Cerebellar cortex (tissue), 1 donor: ENCODE measurements at regions not wholly inside any gene's neighbourhood (a gene's known extent, or its start where the extent isn't known, plus 50 kb on each side); places are given as distances from the start of the nearest gene placed in this dataset.

ENCODE experiments used
- DNase-seq: peaks from one replicate; pipeline ENCODE4 v3.0.0-alpha.2; 2015; ENCODE audit warnings: low spot score

GRCh38 chr2:67917332-67918054 is 145.3 kb downstream of the C1D start:
- no peak for DNase-seq

GRCh38 chr2:67918471-67918870 is 144.3 kb downstream of the C1D start:
- no peak for DNase-seq

GRCh38 chr2:67919490-67919889 is 143.3 kb downstream of the C1D start:
- no peak for DNase-seq

DNA sequence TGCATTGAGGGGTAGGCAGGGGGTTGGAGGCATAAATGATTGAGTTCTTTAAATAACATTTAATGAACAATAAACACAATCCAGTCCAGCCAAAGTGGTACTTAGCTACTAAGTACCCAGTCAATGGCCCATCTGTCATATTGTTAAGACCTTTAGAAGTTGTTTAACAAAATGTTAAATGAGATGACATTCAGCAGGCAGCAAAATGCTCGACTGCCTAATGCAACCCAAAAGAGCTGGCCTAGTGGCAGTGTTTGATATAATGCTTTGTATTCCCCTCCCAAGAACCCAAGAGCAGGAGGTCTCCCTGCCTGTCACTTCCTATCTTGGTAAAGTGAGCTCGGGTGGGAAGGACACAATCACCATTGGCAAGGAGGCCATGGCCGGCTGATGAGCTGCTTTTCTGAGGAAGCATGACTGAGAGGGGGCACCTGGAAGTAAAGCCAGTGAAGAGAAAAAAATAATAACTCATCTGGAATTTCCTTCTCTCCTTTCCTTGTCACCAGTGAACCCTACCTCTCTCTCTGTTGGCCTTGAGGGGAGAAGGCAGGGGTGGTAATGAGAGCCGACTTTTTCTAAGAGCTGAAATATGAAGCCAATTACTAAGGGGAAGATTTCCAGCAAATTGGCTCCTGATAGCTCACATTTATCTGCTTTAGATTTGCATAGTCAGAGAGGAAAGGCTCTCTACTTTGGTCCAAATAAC is 140.6 kb downstream of the C1D start:
- no peak for DNase-seq

- no peak for DNase-seq
These were observed 139.1 kb downstream of the C1D start for GRCh38 chr2:67923696-67924095.

DNA sequence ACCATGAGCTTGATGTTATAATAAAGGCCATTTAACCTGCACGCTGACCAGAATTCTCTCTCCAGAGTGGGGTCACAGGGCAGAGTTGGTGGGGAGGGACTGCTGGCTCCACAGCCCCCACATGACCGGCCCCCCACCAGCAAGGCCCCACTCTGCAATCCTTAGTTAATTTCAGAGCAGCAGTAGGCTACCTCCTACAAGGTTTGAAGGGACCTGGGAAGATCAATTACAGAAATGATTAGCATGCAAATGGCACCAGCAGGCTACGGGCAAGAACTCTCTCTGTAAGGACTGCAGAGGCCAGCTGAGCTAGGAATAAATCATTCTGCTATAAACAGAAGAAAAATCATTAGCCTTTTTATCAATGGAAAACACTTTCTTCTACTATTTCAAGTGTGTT is 135.3 kb downstream of the C1D start:
- DNase-seq = no peak

GRCh38 chr2:67930156-67930555 is 132.6 kb downstream of the C1D start:
- no peak for DNase-seq

- no peak for DNase-seq
These were observed 125.8 kb downstream of the C1D start for GRCh38 chr2:67936969-67937368.

DNA sequence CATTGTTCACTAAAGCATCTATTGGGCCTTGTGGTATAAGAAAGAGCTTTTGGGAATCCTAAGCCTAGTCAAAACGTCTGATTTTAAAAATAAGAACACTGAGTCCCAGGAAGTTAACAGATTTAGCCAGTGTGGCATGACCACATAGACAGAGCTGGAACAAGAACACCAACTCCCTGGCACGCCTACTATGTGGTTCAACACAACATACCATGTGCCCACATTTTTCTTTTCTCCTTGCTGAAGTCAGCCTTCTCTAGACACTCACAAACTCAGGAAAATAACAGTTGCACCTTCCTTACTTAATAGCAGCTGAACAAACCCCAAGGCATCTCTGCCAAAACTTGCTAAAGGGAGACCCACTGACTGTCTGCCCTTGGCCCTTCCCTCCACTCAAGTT is 124.8 kb downstream of the C1D start:
- no peak for DNase-seq

DNA sequence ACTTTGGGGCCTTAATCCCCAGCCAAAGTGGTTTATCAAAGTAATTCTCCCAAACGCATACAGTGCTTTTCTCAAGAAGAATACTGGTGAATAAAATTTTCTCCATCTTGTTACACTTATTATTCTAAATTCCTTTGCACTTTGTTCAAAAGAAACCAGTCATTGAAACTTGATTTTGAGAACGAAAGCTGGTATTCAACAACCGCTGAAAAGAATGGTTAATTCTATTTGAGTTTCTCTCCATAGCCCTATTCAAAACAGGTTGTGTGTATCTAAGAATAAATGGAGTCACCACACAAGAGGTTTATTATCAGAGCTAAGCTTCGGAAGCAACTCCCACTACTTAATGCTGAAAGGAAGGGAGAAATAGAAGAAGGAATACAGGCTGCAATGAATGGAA is 117.7 kb downstream of the C1D start:
- no peak for DNase-seq

GRCh38 chr2:67945940-67946339 is 116.9 kb downstream of the C1D start:
- DNase-seq = no peak

DNA sequence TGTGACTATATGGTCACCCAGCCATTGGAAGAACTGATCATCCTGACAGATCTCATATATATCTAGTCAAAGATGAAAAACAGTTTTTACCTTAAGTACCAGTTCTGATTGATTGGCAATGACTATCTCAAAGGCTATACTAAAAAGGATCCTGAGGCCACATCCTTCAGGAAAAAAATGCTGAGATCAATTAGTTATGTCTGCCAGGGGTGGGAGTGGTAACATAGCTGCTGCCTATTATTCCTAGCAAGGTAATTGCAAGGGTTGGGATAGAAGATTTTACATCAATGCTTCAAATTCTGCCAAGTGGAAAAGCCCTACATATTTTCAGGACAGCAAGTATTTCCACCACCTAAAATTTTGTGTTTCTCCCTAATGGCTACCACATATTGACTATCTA is 114.7 kb downstream of the C1D start:
- DNase-seq = no peak

GRCh38 chr2:67948506-67948905 is 114.3 kb downstream of the C1D start:
- no peak for DNase-seq

GRCh38 chr2:67950018-67950417 is 112.8 kb downstream of the C1D start:
- DNase-seq = no peak

DNA sequence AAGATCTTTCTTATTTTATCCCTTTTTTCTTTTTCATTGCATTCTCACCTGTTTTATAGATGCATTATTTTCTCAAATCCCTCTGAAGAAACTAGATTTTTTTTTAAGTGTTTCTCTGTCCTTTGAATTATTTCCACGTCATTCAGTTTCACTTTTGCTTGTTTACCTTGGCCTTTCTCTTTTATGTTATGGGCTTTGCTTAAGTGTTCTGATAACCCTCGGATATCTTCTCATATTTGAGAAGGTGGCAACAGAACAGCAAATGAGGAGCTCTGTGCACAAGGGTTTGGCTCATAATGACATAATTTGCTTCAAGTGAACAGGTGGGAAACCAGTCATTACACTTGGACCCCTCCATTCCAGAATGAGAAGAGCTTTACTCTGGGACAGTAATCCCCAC is 111.9 kb downstream of the C1D start:
- no peak for DNase-seq

DNA sequence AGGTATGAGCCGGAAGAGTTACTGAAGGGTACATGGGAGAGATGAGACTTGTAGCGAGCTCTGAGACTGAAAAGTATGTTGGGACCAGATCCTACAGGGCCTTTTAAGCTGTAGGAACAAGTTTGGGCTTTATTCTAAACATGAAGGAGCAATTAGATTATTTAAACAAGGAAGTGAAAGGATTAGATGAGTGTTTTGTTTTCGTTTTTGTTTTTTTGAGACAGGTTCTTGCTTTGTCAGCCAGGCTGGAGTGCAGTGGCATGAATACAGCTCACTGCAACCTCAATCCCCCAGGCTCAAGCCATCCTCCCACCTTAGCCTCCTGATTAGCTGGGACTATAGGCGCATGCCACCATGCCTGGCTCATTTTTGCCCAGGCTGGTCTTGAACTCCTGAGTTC is 110.7 kb downstream of the C1D start:
- DNase-seq = no peak

DNA sequence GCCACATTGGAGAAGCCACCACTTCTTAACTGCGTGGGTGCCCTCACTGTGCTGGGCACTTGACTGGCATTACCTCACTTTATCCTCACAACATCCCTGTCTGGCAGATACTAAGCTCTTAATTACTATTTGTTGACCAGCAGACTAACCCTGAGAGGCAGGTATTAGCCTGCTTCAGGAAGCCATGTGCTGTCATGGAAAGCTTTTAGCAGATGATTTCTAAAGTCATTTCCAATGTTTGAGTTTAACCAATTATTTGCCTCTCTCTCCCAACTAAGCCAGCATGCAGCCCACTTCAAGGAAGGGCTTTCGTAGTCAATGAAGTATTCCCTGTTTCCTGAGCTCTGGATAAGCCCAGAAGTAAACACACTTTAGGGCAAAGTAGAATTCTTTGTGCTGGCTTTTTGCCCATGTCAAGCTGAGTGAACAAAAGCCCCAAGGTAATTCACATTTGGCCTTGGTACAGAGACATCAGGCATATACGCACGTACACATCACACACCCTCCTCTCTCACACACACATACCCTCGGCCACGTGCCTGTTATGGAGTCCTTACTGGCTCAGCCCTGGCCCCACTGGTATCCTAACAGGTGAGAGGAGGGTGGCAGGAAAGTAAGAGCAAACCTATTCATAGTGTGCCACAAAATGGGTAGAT is 108.6 kb downstream of the C1D start:
- no peak for DNase-seq

DNA sequence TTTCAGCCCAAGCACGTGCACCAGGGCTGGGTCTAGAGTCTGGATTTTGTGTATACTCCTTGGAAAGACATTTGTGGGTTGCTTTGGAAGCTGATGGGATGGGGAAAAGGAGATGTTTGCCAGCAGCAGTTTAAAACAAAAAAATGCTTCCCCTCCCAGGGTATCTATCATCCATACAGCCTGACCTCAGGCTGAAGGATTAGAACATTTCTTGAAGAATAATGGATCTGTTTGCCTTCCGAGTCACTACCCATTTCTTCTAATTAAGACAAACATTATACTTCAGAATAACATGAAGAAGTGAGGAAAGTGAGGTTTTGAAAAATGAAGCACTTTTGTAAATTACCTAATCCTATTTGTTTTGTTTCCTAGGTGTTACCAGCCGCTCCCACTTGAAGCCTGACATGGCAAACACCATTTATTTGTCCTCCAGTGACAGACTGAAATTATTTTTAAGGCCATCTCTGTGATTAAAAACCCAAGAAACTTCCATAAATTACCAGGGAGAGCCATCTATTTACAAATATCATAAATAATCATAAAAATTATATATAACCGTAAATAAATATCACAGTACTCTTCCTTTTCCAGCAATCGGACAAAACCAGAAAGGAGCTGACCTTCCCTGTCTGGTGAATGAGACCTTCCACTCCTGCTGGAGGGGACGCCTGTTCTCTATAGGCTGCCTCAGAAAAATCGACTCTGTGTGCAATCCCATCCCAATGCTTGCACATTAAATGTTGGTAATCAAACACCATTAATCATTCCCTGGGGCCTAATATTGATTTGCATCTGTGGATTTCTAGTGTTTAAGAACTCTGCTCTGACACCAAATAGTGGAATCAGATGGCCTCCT is 106.8 kb downstream of the C1D start:
- DNase-seq = no peak

- DNase-seq = no peak
These were observed 97.6 kb downstream of the C1D start for GRCh38 chr2:67965246-67965645.

DNA sequence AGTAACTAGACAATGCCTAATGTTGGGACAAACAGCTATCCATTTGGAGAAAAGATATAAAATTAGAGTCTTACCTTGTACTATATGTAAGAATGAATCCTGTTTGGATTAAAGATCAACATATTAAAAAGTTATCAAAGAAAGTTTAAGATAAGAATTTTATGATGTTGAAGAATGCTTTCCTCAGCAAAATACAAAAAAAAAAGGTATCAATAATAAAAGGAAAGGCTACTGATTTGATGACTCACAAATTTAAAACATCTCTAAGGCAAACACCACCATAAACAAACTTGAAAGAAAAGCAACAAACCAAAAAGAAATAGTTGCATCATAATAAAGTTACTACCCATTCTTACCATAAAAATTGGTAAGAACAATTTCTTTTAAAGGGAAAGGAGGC is 92.7 kb downstream of the C1D start:
- DNase-seq = no peak

- no peak for DNase-seq
These were observed 92.3 kb downstream of the C1D start for GRCh38 chr2:67970542-67970941.
